A549 (cell line): ENCODE measurements at regions not wholly inside any gene's neighbourhood (a gene's known extent, or its start where the extent isn't known, plus 50 kb on each side); places are given as distances from the start of the nearest gene placed in this dataset.
"Not testable (repeated sequence)": the region's sequence is repeated elsewhere in the genome, so short reads cannot be mapped to it uniquely, and the experiment has no call there.

Experiments
- ATAC-seq, 2 experiments: fragments of 200-7000 bp in 1 of 2; fragments of >200 bp in 1 of 2; cut with Nextera tagmentation in 1 of 2; cut with Tn5 transposase in 1 of 2; 3 replicates each; pipeline versions ENCODE4 v1.8.0 to v1.9.1; 2018 to 2020; ENCODE audit warnings: mild to moderate bottlenecking in 1 of 2, moderate library complexity in 1 of 2
- CTCF ChIA-PET: fragments of 300-600 bp; sonication (Branson Sonifier 250); formaldehyde crosslinking; extraction: SDS; loops from one replicate; lab custom pipeline; 2021; ENCODE audit warnings: antibody characterized with exemption, inconsistent platforms; lab: Yijun Ruan, JAX
- POLR2A ChIA-PET: fragments of 350-600 bp; formaldehyde crosslinking; extraction: SDS; loops from one replicate; lab custom pipeline; 2021; ENCODE audit warnings: antibody characterized with exemption, inconsistent platforms; lab: Yijun Ruan, JAX
- DNase-seq, 2 experiments: peaks; one replicate each; pipeline versions ENCODE4 v3.0.0 to v3.0.0-alpha.2; 2011 to 2016; ENCODE audit warnings: low read depth in 1 of 2, low spot score in 1 of 2
- FAIRE-seq: peaks from 2 replicates; lab custom pipeline; 2011; peaks lifted over from hg19 to GRCh38; lab: Jason Lieb, UNC
- H3K27ac ChIP-seq, 2 experiments: fragments of >200 bp; sonication (Bioruptor Twin); formaldehyde crosslinking; 3 replicates each; pipeline ENCODE4 v1.5.1; 2016 to 2017
- H3K4me1 ChIP-seq: fragments of >200 bp; sonication (Bioruptor Twin); formaldehyde crosslinking; 3 replicates; pipeline ENCODE4 v1.6.1; 2016
- H3K4me2 ChIP-seq: fragments of >200 bp; sonication (Bioruptor Twin); formaldehyde crosslinking; 3 replicates; pipeline ENCODE4 v1.6.1; 2016
- H3K4me3 ChIP-seq: fragments of >200 bp; sonication (Bioruptor Twin); formaldehyde crosslinking; 3 replicates; pipeline ENCODE4 v1.5.1; 2016
- H3K9me3 ChIP-seq: fragments of >200 bp; sonication (Bioruptor Twin); formaldehyde crosslinking; 3 replicates; pipeline ENCODE4 v1.6.1; 2016
- ATOH8 ChIP-seq: fragments of 250-450 bp; sonication (Bioruptor Pico); IDR thresholded peaks from 2 replicates; pipeline ENCODE4 v1.5.0; 2020; ENCODE audit warnings: low read depth, mild to moderate bottlenecking, moderate library complexity
- BCL3 ChIP-seq: fragments of >200 bp; sonication (Bioruptor Twin); formaldehyde crosslinking; IDR thresholded peaks from 3 replicates; pipeline ENCODE4 v1.6.1; 2016
- BHLHE40 ChIP-seq: IDR thresholded peaks from 2 replicates; pipeline ENCODE4 v1.6.1; 2012; ENCODE audit warnings: low read depth, low read length, inconsistent platforms
- E2F6 ChIP-seq: IDR thresholded peaks from 2 replicates; pipeline ENCODE4 v1.6.1; 2012; ENCODE audit warnings: low read depth, borderline replicate concordance
- FOXS1 ChIP-seq: fragments of 250-450 bp; sonication (Bioruptor Pico); IDR thresholded peaks from 2 replicates; pipeline ENCODE4 v1.5.0; 2020; ENCODE audit warnings: mild to moderate bottlenecking, moderate library complexity
- GATA3 ChIP-seq: IDR thresholded peaks from 2 replicates; pipeline ENCODE4 v1.6.1; 2012; ENCODE audit warnings: borderline replicate concordance
- HDAC2 ChIP-seq: fragments of 200-600 bp; sonication (generic); IDR thresholded peaks from 2 replicates; pipeline ENCODE4 v1.6.1; 2016
- HMGXB4 ChIP-seq: fragments of 250-450 bp; sonication (Bioruptor Pico); IDR thresholded peaks from 2 replicates; pipeline ENCODE4 v1.5.0; 2021; ENCODE audit warnings: mild to moderate bottlenecking, moderate library complexity, borderline replicate concordance
- KDM1A ChIP-seq: fragments of 200-600 bp; sonication (generic); IDR thresholded peaks from 2 replicates; pipeline ENCODE4 v1.6.1; 2016; ENCODE audit warnings: low read depth, mild to moderate bottlenecking
- MAFK ChIP-seq: fragments of 450-650 bp; IDR thresholded peaks from 2 replicates; pipeline ENCODE4 v1.6.1; 2014; ENCODE audit not compliant: partially characterized antibody
- MAX ChIP-seq: IDR thresholded peaks from 2 replicates; pipeline ENCODE4 v1.6.1; 2012
- NPAS2 ChIP-seq: fragments of 250-450 bp; sonication (Bioruptor Pico); IDR thresholded peaks from 2 replicates; pipeline ENCODE4 v1.8.0; 2022; ENCODE audit warnings: mild to moderate bottlenecking, moderate library complexity, borderline replicate concordance
- NR3C1 ChIP-seq: fragments of >200 bp; sonication (Bioruptor Twin); formaldehyde crosslinking; IDR thresholded peaks from 3 replicates; pipeline ENCODE4 v1.6.1; 2017
- POLR2AphosphoS2 ChIP-seq: conservative IDR thresholded peaks from 2 replicates; pipeline ENCODE4 v1.6.1; 2012; ENCODE audit warnings: low read length, improper control_type of control experiment, inconsistent platforms
- REST ChIP-seq: fragments of 200-600 bp; sonication (generic); IDR thresholded peaks from 2 replicates; pipeline ENCODE4 v1.6.1; 2016; ENCODE audit warnings: antibody characterized with exemption, mild to moderate bottlenecking, moderate library complexity
- TFCP2L1 ChIP-seq: fragments of 250-450 bp; sonication (Bioruptor Pico); IDR thresholded peaks from 2 replicates; pipeline ENCODE4 v1.5.0; 2021; ENCODE audit warnings: mild to moderate bottlenecking
- TP53 ChIP-seq: fragments of 250-450 bp; sonication (Bioruptor Pico); IDR thresholded peaks from 2 replicates; pipeline ENCODE4 v1.5.0; 2021; ENCODE audit warnings: mild to moderate bottlenecking, moderate library complexity
- ZFP36 ChIP-seq: fragments of 450-650 bp; IDR thresholded peaks from 2 replicates; pipeline ENCODE4 v1.6.1; 2014; ENCODE audit warnings: borderline replicate concordance; ENCODE audit not compliant: partially characterized antibody
- ZNF302 ChIP-seq: fragments of 250-450 bp; sonication (Bioruptor Pico); IDR thresholded peaks from 2 replicates; pipeline ENCODE4 v1.9.0; 2021; ENCODE audit warnings: inconsistent platforms, mild to moderate bottlenecking, moderate library complexity
- WGBS: methylation state at CpG from one replicate; pipeline ENCODE4 v1.1.6; 2017; ENCODE audit errors: missing lambda C conversion rate; 5-methylcytosine and 5-hydroxymethylcytosine counted together

GRCh38 chr3:190970560-190970959 lies 108.1 kb upstream of the GMNC start (continued):
- TF ChIP-seq REST = no peak
- TF ChIP-seq, all 56 proteins: peak for 0

GRCh38 chr3:190968616-190969015 lies 106.1 kb upstream of the GMNC start:
- TF ChIP-seq TFCP2L1 (CRISPR knock-in tag) (no peak), NR3C1 (no peak), GATA3 (no peak), ATOH8 (CRISPR knock-in tag) (no peak), BHLHE40 (no peak), MAFK (no peak), KDM1A (no peak), E2F6 (no peak), MAX (no peak), NPAS2 (CRISPR knock-in tag) (no peak), BCL3 (no peak), TP53 (CRISPR knock-in tag) (no peak), POLR2AphosphoS2 (no peak), HMGXB4 (no peak), FOXS1 (CRISPR knock-in tag) (no peak), HDAC2 (no peak), ZFP36 (no peak), ZNF302 (CRISPR knock-in tag) (no peak)
- H3K4me2 ChIP-seq = no peak overlapping the region
- ChIA-PET POLR2A (no interaction called here), CTCF (no interaction called here)
- DNase-seq (no peak), FAIRE-seq (no peak), ATAC-seq (no peak)
- H3K4me3 ChIP-seq = no peak overlapping the region
- no peak overlapping the region for H3K27ac ChIP-seq
- H3K9me3 ChIP-seq = no peaks in the 10 kb centered on the region
- 7% methylated on average over 2 of the region's 2 CpGs for WGBS
- H3K4me1 ChIP-seq = no peaks in the 10 kb centered on the region

- H3K27ac ChIP-seq, ATAC-seq, H3K4me3 ChIP-seq, H3K9me3 ChIP-seq, CTCF ChIA-PET, H3K4me2 ChIP-seq, H3K4me1 ChIP-seq, POLR2A ChIA-PET, DNase-seq, FAIRE-seq: not testable (repeated sequence)
- WGBS = 80% methylated on average over 7 of the region's 20 CpGs
Observed at GRCh38 chr3:190964931-190965330, 102.4 kb upstream of the GMNC start.
